Progenitor cell of endocrine pancreas (in vitro differentiated cells): ENCODE measurements at regions not wholly inside any gene's neighbourhood (a gene's known extent, or its start where the extent isn't known, plus 50 kb on each side); places are given as distances from the start of the nearest gene placed in this dataset.

Experiments used
- DNase-seq: peaks from one replicate; pipeline ENCODE4 v3.0.0; 2021; ENCODE audit warnings: low spot score; ENCODE audit not compliant: unreplicated experiment
- H3K27ac Mint-ChIP-seq: 2 replicates; pipeline ENCODE4 v1.8.0; 2021; ENCODE audit warnings: mild to moderate bottlenecking, moderate library complexity, mixed read lengths
- H3K27me3 Mint-ChIP-seq: 2 replicates; pipeline ENCODE4 v1.8.0; 2021; ENCODE audit warnings: mixed read lengths
- H3K36me3 Mint-ChIP-seq: 2 replicates; pipeline ENCODE4 v1.8.0; 2022; ENCODE audit warnings: mixed read lengths; ENCODE audit not compliant: insufficient read depth
- H3K4me1 Mint-ChIP-seq: 2 replicates; pipeline ENCODE4 v1.8.0; 2021; ENCODE audit warnings: low read depth, mixed read lengths
- H3K4me3 Mint-ChIP-seq: 2 replicates; pipeline ENCODE4 v1.8.0; 2021; ENCODE audit warnings: low read depth, mild to moderate bottlenecking, moderate library complexity, mixed read lengths
- H3K9me3 Mint-ChIP-seq: 2 replicates; pipeline ENCODE4 v1.8.0; 2021; ENCODE audit warnings: low read depth, mixed read lengths
- TF ChIP-seq, protein P1 (sequence below): fragments of 200-600 bp; sonication (generic); IDR thresholded peaks from one replicate; pipeline ENCODE4 v1.5.0; 2021; ENCODE audit warnings: antibody characterized with exemption, mild to moderate bottlenecking; ENCODE audit not compliant: unreplicated experiment

DNA sequence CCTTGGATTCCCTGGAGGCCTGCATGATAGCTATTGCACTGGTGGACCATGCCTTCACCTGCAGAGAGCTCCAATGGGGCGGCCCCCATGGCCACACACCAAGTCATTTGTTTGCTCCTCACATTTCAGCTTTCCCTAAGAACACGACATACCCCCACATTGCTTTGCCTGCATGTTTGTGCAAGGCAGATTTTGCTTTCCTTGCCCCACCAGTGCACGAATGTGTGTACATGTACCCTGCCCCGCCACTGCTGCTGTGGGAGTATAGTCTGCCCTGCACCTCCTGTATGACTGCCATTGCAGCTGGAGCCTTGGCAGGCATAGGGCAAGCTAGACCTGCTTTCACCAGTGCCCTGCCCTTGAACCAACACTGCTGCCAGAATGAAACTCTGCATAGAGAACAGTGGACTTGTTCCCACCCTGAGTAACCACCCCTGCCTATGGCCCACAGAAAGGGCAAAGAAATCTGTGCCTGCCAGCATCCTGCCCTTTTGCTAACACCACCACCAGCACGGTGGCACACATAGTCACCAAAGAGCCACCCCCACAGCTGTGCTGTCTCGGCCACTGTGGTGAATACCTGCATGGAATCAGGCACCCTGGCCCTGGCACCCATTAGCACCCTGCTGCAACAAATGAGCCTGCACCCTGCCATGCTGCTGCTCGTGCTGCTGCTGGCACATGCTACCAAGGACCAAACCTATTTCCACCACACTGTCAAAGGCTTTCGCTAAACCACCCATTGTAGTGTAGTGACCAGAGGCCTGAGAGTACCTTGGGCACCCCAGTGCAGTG is 661.7 kb upstream of the FAM241A start:
- no peak for DNase-seq
- Mint-ChIP-seq H3K4me1 (no peaks in the 10 kb centered on the region), H3K27me3 (no peaks in the 10 kb centered on the region), H3K36me3 (no peaks in the 10 kb centered on the region), H3K27ac (no peak overlapping the region), H3K4me3 (no peak overlapping the region), H3K9me3 (peaks cover 6% of the 10 kb centered on the region)
- TF ChIP-seq, protein P1, sequence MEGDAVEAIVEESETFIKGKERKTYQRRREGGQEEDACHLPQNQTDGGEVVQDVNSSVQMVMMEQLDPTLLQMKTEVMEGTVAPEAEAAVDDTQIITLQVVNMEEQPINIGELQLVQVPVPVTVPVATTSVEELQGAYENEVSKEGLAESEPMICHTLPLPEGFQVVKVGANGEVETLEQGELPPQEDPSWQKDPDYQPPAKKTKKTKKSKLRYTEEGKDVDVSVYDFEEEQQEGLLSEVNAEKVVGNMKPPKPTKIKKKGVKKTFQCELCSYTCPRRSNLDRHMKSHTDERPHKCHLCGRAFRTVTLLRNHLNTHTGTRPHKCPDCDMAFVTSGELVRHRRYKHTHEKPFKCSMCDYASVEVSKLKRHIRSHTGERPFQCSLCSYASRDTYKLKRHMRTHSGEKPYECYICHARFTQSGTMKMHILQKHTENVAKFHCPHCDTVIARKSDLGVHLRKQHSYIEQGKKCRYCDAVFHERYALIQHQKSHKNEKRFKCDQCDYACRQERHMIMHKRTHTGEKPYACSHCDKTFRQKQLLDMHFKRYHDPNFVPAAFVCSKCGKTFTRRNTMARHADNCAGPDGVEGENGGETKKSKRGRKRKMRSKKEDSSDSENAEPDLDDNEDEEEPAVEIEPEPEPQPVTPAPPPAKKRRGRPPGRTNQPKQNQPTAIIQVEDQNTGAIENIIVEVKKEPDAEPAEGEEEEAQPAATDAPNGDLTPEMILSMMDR = no peak

DNA sequence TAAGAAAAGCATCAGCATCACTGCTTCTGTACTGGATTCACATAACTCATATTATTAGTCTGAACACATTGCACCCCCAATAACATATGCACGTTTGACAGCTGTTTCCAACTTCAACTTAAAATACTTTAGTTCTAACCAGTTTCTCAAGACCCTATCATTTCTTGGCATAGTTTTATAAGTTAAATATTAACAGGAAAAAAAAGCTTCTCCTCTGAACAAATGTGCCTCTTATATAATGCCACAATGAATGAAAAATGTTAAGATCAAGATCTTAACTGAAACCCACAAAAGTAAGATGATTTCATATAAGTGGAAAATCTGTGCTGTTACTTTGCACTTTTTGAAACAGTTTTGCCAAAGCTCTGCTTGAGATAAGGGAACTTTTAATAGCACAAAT is 652.8 kb upstream of the FAM241A start:
- no peak overlapping the region for H3K27ac Mint-ChIP-seq
- H3K9me3 Mint-ChIP-seq = peaks cover 6% of the 10 kb centered on the region
- H3K36me3 Mint-ChIP-seq = no peaks in the 10 kb centered on the region
- TF ChIP-seq, protein P1 = no peak
- DNase-seq = no peak
- no peaks in the 10 kb centered on the region for H3K4me1 Mint-ChIP-seq
- H3K27me3 Mint-ChIP-seq = no peaks in the 10 kb centered on the region
- H3K4me3 Mint-ChIP-seq = no peak overlapping the region

DNA sequence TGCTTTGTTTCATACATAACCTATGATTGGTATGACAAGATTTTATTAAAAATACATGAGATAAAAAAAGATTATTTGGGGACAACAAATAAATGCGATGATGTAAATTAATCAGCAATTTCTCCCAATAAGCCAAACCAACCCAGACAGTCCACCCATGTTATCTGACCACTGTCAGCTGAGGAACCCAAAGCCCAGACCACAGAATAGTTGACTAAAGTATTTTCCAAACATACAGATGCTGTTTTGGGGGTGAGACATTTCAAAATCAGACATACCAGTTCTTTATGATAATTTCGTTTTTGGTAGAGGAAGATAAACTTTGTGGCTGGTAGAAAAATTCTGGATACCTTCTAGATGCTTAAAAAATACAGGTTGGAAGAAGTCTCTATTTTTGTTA is 650.8 kb upstream of the FAM241A start:
- H3K27me3 Mint-ChIP-seq = no peaks in the 10 kb centered on the region
- H3K4me3 Mint-ChIP-seq = no peak overlapping the region
- no peaks in the 10 kb centered on the region for H3K9me3 Mint-ChIP-seq
- no peak for DNase-seq
- H3K27ac Mint-ChIP-seq = no peak overlapping the region
- TF ChIP-seq, protein P1 = no peak
- H3K4me1 Mint-ChIP-seq = no peaks in the 10 kb centered on the region
- no peaks in the 10 kb centered on the region for H3K36me3 Mint-ChIP-seq

DNA sequence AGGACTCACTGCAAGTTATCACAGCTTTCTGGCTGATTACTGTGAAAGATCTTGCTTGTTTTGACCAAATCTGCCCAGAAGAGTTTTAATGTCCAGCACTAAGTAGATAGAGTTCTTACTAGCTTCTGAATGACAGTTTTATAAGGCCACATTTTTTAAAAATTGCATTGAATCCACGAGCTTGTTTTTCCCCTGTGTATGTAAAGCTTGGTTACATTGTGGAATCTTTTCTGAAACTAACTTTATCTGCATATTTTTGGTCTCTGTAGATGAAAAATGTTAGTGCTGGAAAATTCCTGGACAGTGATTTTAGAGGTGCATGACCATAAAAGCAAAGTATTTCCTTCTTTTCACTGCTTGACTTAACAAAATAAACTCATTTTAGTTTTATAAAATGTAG is 650.3 kb upstream of the FAM241A start:
- no peaks in the 10 kb centered on the region for H3K36me3 Mint-ChIP-seq
- TF ChIP-seq, protein P1 = no peak
- H3K4me1 Mint-ChIP-seq = no peaks in the 10 kb centered on the region
- H3K9me3 Mint-ChIP-seq = no peaks in the 10 kb centered on the region
- H3K4me3 Mint-ChIP-seq = no peak overlapping the region
- no peak for DNase-seq
- H3K27ac Mint-ChIP-seq = no peak overlapping the region
- no peaks in the 10 kb centered on the region for H3K27me3 Mint-ChIP-seq

DNA sequence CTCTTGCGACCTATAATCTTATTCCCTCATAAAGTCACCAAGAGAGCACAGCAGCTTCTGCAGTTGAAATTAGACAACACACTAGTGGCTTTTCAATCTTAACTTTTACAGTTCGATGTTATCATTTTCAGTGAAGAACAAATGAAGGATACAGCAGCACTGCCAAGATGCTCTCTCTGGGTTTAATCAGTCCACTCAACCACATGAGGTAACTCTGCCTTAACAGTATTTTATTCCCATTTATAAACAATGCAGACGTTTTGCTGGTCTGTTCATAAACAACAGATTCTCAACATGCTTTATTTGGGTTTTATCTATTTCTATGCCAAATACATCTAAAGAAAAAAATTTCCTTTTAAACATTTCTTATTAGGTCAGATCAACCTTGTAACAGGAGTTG is 646.0 kb upstream of the FAM241A start:
- H3K36me3 Mint-ChIP-seq = no peaks in the 10 kb centered on the region

More for the DNA sequence above, 646.0 kb upstream of the FAM241A start:
- Mint-ChIP-seq H3K27ac (no peak overlapping the region), H3K4me1 (no peaks in the 10 kb centered on the region), H3K27me3 (no peaks in the 10 kb centered on the region), H3K4me3 (no peak overlapping the region), H3K9me3 (no peaks in the 10 kb centered on the region)
- no peak for DNase-seq
- TF ChIP-seq, protein P1 = no peak
